BLaER1 (cell line): ENCODE measurements at regions not wholly inside any gene's neighbourhood (a gene's known extent, or its start where the extent isn't known, plus 50 kb on each side); places are given as distances from the start of the nearest gene placed in this dataset.
A peak's percentile ranks its signal among the peaks of the same experiment; 100 is the strongest.

Experiments used
- H3K27ac ChIP-seq: shearing (Covaris generic); formaldehyde crosslinking; 2 replicates; pipeline ENCODE4 v1.8.1; 2022
- H3K27me3 ChIP-seq: shearing (Covaris generic); formaldehyde crosslinking; 2 replicates; pipeline ENCODE4 v1.8.1; 2022
- H3K36me3 ChIP-seq: shearing (Covaris generic); formaldehyde crosslinking; 2 replicates; pipeline ENCODE4 v1.8.1; 2022
- H3K4me1 ChIP-seq: shearing (Covaris generic); formaldehyde crosslinking; 2 replicates; pipeline ENCODE4 v1.8.1; 2022
- H3K4me2 ChIP-seq: shearing (Covaris generic); formaldehyde crosslinking; 2 replicates; pipeline ENCODE4 v1.8.1; 2022
- H3K4me3 ChIP-seq: shearing (Covaris generic); formaldehyde crosslinking; 2 replicates; pipeline ENCODE4 v1.8.1; 2022
- H3K9ac ChIP-seq: shearing (Covaris generic); formaldehyde crosslinking; 2 replicates; pipeline ENCODE4 v1.8.1; 2022
- H3K9me3 ChIP-seq: shearing (Covaris generic); formaldehyde crosslinking; 2 replicates; pipeline ENCODE4 v1.8.1; 2022
- H4K20me1 ChIP-seq: shearing (Covaris generic); formaldehyde crosslinking; 2 replicates; pipeline ENCODE4 v1.8.1; 2022
- Cebpa-rat ChIP-seq: shearing (Covaris generic); IDR thresholded peaks from 2 replicates; pipeline ENCODE4 v1.8.1; 2022

DNA sequence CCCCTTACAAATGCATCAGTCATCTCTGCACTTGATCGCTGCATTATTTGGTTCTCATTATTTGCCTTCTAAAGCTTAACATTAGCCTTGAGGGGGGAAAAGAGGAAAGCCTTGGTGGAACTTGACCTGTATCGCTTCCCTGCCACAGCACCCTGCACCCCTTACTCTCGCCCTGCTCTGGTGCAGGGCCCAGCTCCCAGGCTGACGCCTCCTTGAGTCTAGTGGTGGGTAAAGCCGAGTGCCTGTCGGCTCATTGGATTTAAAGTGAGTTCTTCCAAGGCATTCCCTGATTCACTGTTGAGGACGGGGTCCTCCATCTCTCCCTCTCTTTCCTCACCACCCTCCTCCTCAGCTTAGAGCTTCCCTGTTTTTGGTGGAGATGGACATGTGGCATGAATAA lies 145.0 kb upstream of the GYPC start:
- Histone ChIP-seq H3K9me3 (no peaks in the 10 kb centered on the region), H4K20me1 (no peaks in the 10 kb centered on the region), H3K9ac (no peak overlapping the region), H3K4me3 (no peak overlapping the region), H3K27me3 (no peaks in the 10 kb centered on the region), H3K4me1 (no peaks in the 10 kb centered on the region), H3K27ac (no peak overlapping the region), H3K4me2 (no peak overlapping the region), H3K36me3 (no peaks in the 10 kb centered on the region)
- TF ChIP-seq Cebpa-rat, result no peak

DNA sequence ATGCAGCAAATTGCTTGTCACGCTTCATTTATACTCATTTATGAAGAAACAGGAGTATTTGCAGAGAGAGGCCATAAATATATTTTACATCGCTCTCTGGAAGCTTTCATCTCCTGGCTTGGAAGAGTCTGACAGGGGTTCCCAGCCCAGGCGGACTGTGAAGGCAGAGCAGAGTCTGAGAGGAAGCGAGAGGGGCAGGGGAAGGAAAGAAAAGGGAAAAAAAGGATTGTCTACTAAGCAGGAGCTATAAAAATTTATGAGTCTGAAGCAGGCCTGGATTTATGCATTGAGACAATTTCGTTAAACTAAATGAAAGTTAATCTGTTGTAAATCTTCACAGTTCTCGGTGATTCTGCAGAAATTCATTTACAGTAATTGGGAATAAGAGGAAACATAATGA lies 143.9 kb upstream of the GYPC start:
- Histone ChIP-seq H3K27me3 (no peaks in the 10 kb centered on the region), H3K4me1 (no peaks in the 10 kb centered on the region), H3K9me3 (no peaks in the 10 kb centered on the region), H3K4me3 (no peak overlapping the region), H4K20me1 (no peaks in the 10 kb centered on the region), H3K36me3 (no peaks in the 10 kb centered on the region), H3K27ac (no peak overlapping the region), H3K9ac (no peak overlapping the region), H3K4me2 (no peak overlapping the region)
- TF ChIP-seq Cebpa-rat, result no peak

DNA sequence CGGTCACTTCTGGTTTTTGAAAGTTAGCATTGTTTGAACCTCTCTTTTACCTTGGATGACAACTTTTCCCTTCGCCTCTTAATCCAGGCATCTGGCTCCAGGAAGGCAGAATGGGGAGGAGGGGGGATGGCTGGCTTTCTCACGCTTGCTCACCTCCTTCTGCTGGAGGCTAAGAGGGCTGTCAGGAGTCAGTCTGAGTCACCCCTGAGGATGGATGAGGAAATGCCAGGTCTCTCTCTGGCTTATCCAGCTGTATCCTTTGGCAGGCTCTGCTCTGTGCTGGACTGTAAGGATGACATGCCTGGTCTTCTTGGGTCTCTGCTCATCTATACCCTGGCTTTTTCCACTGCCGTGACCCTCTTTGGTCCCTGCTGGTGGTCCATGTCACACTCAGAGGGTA lies 142.9 kb upstream of the GYPC start:
- Histone ChIP-seq H3K9ac (no peak overlapping the region), H3K27ac (no peak overlapping the region)
- TF ChIP-seq Cebpa-rat, result no peak

DNA sequence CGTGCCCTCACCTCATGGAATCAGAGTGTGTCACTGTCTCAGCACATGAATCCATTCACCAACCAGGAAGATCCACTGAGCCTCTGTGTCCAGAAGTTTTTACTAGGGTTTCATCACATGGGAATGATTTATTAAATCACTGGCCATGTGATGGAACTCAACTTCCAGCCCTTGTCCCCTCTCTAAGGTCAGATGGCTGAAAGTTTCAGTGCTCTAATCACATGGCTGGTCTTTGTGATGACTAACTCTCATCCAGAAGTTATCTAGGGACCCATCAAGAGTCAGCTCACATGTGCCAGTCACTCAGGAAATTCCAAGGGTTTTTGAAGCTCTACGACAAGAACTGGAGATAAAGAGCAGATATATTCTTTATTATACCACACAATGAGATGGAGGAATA lies 140.5 kb upstream of the GYPC start:
- Histone ChIP-seq H3K4me3 (no peak overlapping the region), H3K4me1 (no peaks in the 10 kb centered on the region), H3K4me2 (no peak overlapping the region), H3K27ac (no peak overlapping the region), H3K9ac (no peak overlapping the region), H3K27me3 (no peaks in the 10 kb centered on the region), H3K36me3 (no peaks in the 10 kb centered on the region), H4K20me1 (no peaks in the 10 kb centered on the region), H3K9me3 (no peaks in the 10 kb centered on the region)
- no peak for TF ChIP-seq Cebpa-rat

More for the DNA sequence above, 142.9 kb upstream of the GYPC start:
- no peaks in the 10 kb centered on the region for H3K27me3 ChIP-seq
- no peaks in the 10 kb centered on the region for H3K9me3 ChIP-seq
- H3K4me3 ChIP-seq, result no peak overlapping the region
- no peaks in the 10 kb centered on the region for H4K20me1 ChIP-seq
- no peak overlapping the region for H3K4me2 ChIP-seq
- no peaks in the 10 kb centered on the region for H3K4me1 ChIP-seq
- H3K36me3 ChIP-seq, result no peaks in the 10 kb centered on the region

DNA sequence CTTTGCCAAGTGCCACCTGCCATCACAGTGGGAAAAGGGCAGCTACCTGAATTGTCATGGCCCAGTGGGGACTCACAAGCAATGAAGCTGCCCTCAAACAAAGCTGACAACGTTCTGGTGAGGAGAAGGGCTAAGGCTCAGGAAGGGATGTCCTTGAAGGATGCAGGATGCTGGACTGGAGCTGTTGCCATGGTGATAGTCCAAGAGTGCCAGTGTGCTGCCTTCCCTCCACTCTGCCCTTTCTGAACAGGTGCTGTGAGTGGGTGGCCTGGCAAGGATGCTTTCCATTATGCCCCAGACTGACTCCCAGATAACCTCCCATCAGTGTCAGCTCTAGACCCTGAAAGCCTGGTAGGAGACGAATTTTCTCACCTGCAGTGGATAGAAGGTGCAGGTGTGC lies 137.8 kb upstream of the GYPC start:
- Histone ChIP-seq H3K36me3 (no peaks in the 10 kb centered on the region), H3K4me3 (no peak overlapping the region), H3K27ac (no peak overlapping the region), H3K9me3 (no peaks in the 10 kb centered on the region), H3K4me2 (no peak overlapping the region), H3K9ac (no peak overlapping the region), H3K27me3 (no peaks in the 10 kb centered on the region), H3K4me1 (no peaks in the 10 kb centered on the region), H4K20me1 (no peaks in the 10 kb centered on the region)
- TF ChIP-seq Cebpa-rat, result no peak

DNA sequence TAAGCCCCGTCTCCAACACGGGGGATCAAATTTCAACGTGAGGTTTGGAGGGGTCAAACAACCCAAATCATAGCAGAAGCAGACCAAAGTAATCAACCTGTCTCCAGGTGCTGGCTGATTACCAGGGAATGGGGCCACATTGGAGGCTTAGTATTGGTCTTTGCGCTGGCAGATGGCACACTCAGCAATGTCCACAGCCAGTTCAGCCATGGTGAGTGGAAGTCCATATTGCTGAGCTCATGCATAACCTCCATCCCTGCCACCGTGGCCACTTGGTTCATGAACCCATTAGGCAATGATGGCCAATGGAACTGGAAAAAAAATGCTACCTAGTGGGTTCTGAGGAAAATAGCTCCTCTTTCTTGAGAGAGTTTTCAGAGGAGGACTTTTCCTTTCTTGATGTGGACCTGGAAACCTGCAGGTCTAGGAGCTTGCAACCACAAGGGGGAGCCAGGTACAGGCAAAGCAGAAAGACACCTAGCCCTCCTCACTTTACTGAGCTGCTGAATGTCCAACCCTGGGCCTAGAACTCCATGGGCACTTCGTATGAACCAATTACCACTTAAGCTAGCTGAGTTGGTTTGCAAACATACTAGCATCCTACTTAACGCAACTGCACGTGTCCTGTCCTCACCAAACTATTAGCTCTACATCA lies 128.0 kb upstream of the GYPC start:
- H3K27ac ChIP-seq, result no peak overlapping the region
- no peaks in the 10 kb centered on the region for H3K27me3 ChIP-seq
- TF ChIP-seq Cebpa-rat, result no peak
- H3K9ac ChIP-seq, result no peak overlapping the region
- H3K4me1 ChIP-seq, result no peaks in the 10 kb centered on the region
- H3K4me3 ChIP-seq, result no peak overlapping the region
- no peaks in the 10 kb centered on the region for H3K9me3 ChIP-seq
- no peaks in the 10 kb centered on the region for H4K20me1 ChIP-seq
- no peak overlapping the region for H3K4me2 ChIP-seq
- no peaks in the 10 kb centered on the region for H3K36me3 ChIP-seq

DNA sequence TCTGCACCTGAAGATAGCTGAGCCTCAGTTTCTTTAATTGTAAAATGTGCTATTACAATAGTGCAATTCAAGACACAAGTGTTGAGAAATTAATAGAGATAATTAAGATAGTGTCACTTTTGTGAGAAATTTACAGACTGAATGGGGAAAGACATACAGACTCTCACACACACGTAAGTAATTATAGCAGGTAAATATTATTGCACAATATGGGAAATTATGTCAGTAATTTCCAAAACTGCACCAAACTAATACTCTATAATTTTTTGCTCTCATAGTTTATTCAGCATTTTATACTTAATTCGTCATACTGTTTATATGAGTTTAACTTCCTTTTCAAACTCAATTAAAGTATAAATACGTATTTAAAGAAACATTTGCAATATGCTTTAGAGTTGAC lies 124.9 kb upstream of the GYPC start:
- TF ChIP-seq Cebpa-rat, result no peak; the same call in 1 of the 2 replicates
- H3K4me3 ChIP-seq, result no peak overlapping the region
- no peak overlapping the region for H3K4me2 ChIP-seq
- no peaks in the 10 kb centered on the region for H3K36me3 ChIP-seq
- peaks cover 12% of the 10 kb centered on the region for H3K4me1 ChIP-seq
- H3K27ac ChIP-seq, result no peak overlapping the region
- no peaks in the 10 kb centered on the region for H3K27me3 ChIP-seq
- no peak overlapping the region for H3K9ac ChIP-seq
- no peaks in the 10 kb centered on the region for H4K20me1 ChIP-seq
- no peaks in the 10 kb centered on the region for H3K9me3 ChIP-seq

DNA sequence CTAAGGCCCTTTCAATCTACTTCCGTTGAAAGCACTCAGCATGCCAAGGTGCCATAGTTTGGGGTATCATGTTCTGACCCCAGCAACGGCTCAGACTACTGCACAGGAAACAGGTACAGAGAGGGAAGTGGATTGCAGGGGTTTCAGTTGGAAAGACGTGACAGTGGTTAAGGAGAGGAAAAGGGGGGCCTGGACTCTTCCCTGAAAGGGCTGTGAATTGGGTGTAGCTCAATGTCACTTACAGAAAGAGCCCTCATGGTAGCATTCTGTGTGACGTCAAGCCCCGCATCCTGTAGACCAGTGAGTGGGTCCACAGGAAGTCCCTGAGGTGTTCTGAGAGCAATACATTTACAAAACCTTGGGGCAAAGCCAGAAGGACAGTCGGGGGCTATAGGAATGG lies 121.5 kb upstream of the GYPC start:
- H3K4me2 ChIP-seq, result peak overlapping the region; percentile 54
- TF ChIP-seq Cebpa-rat, result no peak
- no peak overlapping the region for H3K27ac ChIP-seq
- no peak overlapping the region for H3K4me3 ChIP-seq
- no peaks in the 10 kb centered on the region for H4K20me1 ChIP-seq
- H3K4me1 ChIP-seq, result peaks cover 12% of the 10 kb centered on the region
- no peak overlapping the region for H3K9ac ChIP-seq
- no peaks in the 10 kb centered on the region for H3K36me3 ChIP-seq
- H3K27me3 ChIP-seq, result no peaks in the 10 kb centered on the region
- H3K9me3 ChIP-seq, result no peaks in the 10 kb centered on the region

DNA sequence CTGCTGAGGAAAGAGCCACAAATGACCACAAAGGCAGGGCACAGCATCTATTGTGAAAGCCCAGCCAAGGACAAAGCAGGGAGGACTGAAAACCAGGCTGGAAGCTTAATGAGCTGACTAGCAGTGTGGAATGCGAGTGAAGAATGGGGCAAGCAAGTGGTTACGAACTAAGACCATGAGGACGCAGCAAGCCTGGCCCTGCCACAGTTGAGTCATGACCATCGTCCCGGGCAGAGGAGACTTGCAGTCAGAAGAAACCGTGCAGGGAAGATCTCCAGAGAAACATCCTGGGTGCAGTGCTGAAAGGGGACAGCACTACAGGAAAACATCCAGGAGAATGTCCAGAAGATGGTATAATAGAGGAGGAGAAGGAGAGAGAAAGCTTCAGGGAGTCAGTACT lies 120.5 kb upstream of the GYPC start:
- TF ChIP-seq Cebpa-rat, result no peak
- Histone ChIP-seq H3K27ac (no peak overlapping the region), H3K9me3 (no peaks in the 10 kb centered on the region), H3K4me2 (no peak overlapping the region), H4K20me1 (no peaks in the 10 kb centered on the region), H3K4me3 (no peak overlapping the region), H3K27me3 (no peaks in the 10 kb centered on the region), H3K36me3 (no peaks in the 10 kb centered on the region), H3K9ac (no peak overlapping the region), H3K4me1 (peaks cover 12% of the 10 kb centered on the region)

DNA sequence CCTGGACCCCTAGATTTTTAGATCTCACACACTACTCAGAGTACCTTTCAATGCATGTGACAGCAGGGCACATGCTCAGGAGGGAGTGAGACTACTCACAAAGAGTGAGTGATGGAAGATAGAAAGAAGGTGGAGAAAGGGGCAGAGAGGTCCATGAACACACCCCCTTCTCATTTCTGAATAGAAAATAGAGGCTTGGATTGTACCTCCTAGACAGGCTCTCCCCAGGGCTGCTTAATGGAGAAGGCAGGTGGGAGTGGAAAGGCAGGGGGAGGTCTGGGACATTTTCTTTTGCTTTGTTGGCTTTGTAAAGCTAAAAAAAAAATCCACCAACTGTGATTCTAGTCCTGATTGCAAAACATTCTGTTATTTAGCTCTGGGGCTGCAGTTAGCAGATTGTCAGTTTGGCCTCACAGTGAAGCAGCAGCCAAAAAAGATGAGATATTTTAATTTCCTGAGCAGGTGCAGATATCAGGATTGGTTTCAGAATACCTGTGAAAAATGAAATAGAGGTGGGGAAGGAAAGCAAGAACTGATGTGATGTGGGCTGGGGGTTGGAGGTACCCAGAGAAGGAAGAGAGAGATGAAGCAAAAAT lies 119.3 kb upstream of the GYPC start:
- Histone ChIP-seq H3K27ac (no peak overlapping the region), H3K36me3 (no peaks in the 10 kb centered on the region), H3K27me3 (no peaks in the 10 kb centered on the region), H3K9ac (no peak overlapping the region), H3K4me1 (peaks cover 12% of the 10 kb centered on the region), H3K9me3 (0 out of 2 replicates have a peak, but pooled peaks cover 4% of the 10 kb centered on the region), H3K4me3 (no peak overlapping the region), H4K20me1 (no peaks in the 10 kb centered on the region), H3K4me2 (no peak overlapping the region)
- no peak for TF ChIP-seq Cebpa-rat
